CD14-positive monocyte (primary cell): ENCODE measurements at regions not wholly inside any gene's neighbourhood (a gene's known extent, or its start where the extent isn't known, plus 50 kb on each side); places are given as distances from the start of the nearest gene placed in this dataset.

Experiments used
- DNase-seq, 3 donors: peaks; one replicate each; pipeline ENCODE4 v3.0.0-alpha.2; 2011 to 2022
- H2AFZ ChIP-seq: 2 replicates; pipeline ENCODE4 v1.6.0; 2012; ENCODE audit warnings: mild to moderate bottlenecking, low read depth, low read length, inconsistent platforms; ENCODE audit not compliant: insufficient read depth, poor library complexity, severe bottlenecking
- H3K27ac ChIP-seq, 2 donors: 1 replicate in 1 of 2; 2 replicates in 1 of 2; pipeline ENCODE4 v1.5.1; 2012 to 2013; ENCODE audit warnings: low read length in 2 of 2, control low read depth in 1 of 2, inconsistent platforms in 1 of 2, low read depth in 1 of 2, mild to moderate bottlenecking in 1 of 2
- H3K27me3 ChIP-seq, 2 donors: one replicate each; pipeline versions ENCODE4 v1.6.0 to v1.6.1; 2011 to 2013; ENCODE audit warnings: low read length in 2 of 2; ENCODE audit not compliant: control insufficient read depth in 2 of 2, insufficient read depth in 2 of 2
- H3K36me3 ChIP-seq, 2 donors: replicated peaks in 1 of 2; 1 replicate in 1 of 2; 2 replicates in 1 of 2; pipeline versions ENCODE4 v1.5.1 to v1.6.1; 2012 to 2013; ENCODE audit warnings: low read length in 2 of 2, control low read depth in 1 of 2, inconsistent platforms in 1 of 2, mild to moderate bottlenecking in 1 of 2; ENCODE audit not compliant: insufficient read depth in 2 of 2, control insufficient read depth in 1 of 2
- H3K4me1 ChIP-seq, 2 donors: 1 replicate in 1 of 2; 2 replicates in 1 of 2; pipeline versions ENCODE4 v1.5.1 to v1.6.1; 2012 to 2013; ENCODE audit warnings: low read length in 2 of 2, control low read depth in 1 of 2, inconsistent platforms in 1 of 2, mild to moderate bottlenecking in 1 of 2, moderate library complexity in 1 of 2; ENCODE audit not compliant: insufficient read depth in 2 of 2, control insufficient read depth in 1 of 2
- H3K4me2 ChIP-seq: replicated peaks from 2 replicates; pipeline ENCODE3; 2012; ENCODE audit warnings: low read length, moderate library complexity, mild to moderate bottlenecking; ENCODE audit not compliant: poor library complexity, severe bottlenecking; ENCODE audit errors: extremely low read depth
- H3K4me3 ChIP-seq, 3 experiments: fragments of 200-600 bp in 1 of 3; sonication (generic) in 1 of 3; replicated peaks in 1 of 3; 1 replicate in 2 of 3; 2 replicates in 1 of 3; pipeline ENCODE4 v1.5.1; 2011 to 2013; ENCODE audit warnings: low read length in 3 of 3, mild to moderate bottlenecking in 3 of 3, control low read depth in 2 of 3, low read depth in 2 of 3, inconsistent platforms in 1 of 3, moderate library complexity in 1 of 3
- H3K79me2 ChIP-seq: 2 replicates; pipeline ENCODE4 v1.6.0; 2012; ENCODE audit warnings: mild to moderate bottlenecking, control low read depth, inconsistent platforms, low read length, moderate library complexity; ENCODE audit not compliant: insufficient read depth
- H3K9ac ChIP-seq: 2 replicates; pipeline ENCODE4 v1.6.0; 2017; ENCODE audit warnings: low read length, mild to moderate bottlenecking; ENCODE audit not compliant: insufficient read depth, poor library complexity, severe bottlenecking
- H3K9me3 ChIP-seq, 2 donors: replicated peaks in 1 of 2; 1 replicate in 1 of 2; 2 replicates in 1 of 2; pipeline versions ENCODE4 v1.5.1 to v1.6.1; 2012 to 2013; ENCODE audit warnings: low read length in 2 of 2, control low read depth in 1 of 2; ENCODE audit not compliant: control insufficient read depth in 1 of 2, insufficient read depth in 1 of 2
- H4K20me1 ChIP-seq: 2 replicates; pipeline ENCODE4 v1.6.0; 2012; ENCODE audit warnings: mild to moderate bottlenecking, low read length, control low read depth, moderate library complexity; ENCODE audit not compliant: insufficient read depth
- H3K27ac Mint-ChIP-seq, 7 donors: one replicate each; pipeline ENCODE4 v1.8.0; 2020; ENCODE audit warnings: mild to moderate bottlenecking in 7 of 7, mixed read lengths in 7 of 7, moderate library complexity in 6 of 7, inconsistent platforms in 2 of 7
- H3K27me3 Mint-ChIP-seq, 3 donors: one replicate each; pipeline ENCODE4 v1.8.0; 2021 to 2022; ENCODE audit warnings: low read depth in 3 of 3, mild to moderate bottlenecking in 3 of 3, mixed read lengths in 3 of 3, moderate library complexity in 3 of 3, inconsistent platforms in 1 of 3
- H3K36me3 Mint-ChIP-seq, 2 donors: one replicate each; pipeline ENCODE4 v1.8.0; 2020; ENCODE audit warnings: mixed read lengths in 2 of 2, inconsistent platforms in 1 of 2, mild to moderate bottlenecking in 1 of 2
- H3K4me1 Mint-ChIP-seq: one replicate; pipeline ENCODE4 v1.8.0; 2020; ENCODE audit warnings: mild to moderate bottlenecking, mixed read lengths
- H3K4me3 Mint-ChIP-seq, 2 donors: one replicate each; pipeline ENCODE4 v1.8.0; 2020; ENCODE audit warnings: mild to moderate bottlenecking in 2 of 2, mixed read lengths in 2 of 2, moderate library complexity in 1 of 2
- H3K9me3 Mint-ChIP-seq, 7 donors: one replicate each; pipeline ENCODE4 v1.8.0; 2020 to 2022; ENCODE audit warnings: mixed read lengths in 7 of 7, mild to moderate bottlenecking in 6 of 7, moderate library complexity in 6 of 7, inconsistent platforms in 2 of 7
- WGBS: methylation state at CpG from one replicate; pipeline ENCODE4 v1.1.5; 2013; ENCODE audit warnings: missing lambda C conversion rate; ENCODE audit not compliant: insufficient coverage; 5-methylcytosine and 5-hydroxymethylcytosine counted together
- intact Hi-C, 2 donors: fragments of 100-400 bp; cut with micrococcal nuclease; formaldehyde crosslinking; loops; one replicate each; pipeline versions ENCODE4 v1.15.0 to v1.15.1; 2023
- TF ChIP-seq, protein P1 (sequence below): fragments of 200-600 bp; IDR thresholded peaks from one replicate; pipeline ENCODE4 v1.8.0; 2022; ENCODE audit warnings: antibody characterized with exemption, mild to moderate bottlenecking

DNA sequence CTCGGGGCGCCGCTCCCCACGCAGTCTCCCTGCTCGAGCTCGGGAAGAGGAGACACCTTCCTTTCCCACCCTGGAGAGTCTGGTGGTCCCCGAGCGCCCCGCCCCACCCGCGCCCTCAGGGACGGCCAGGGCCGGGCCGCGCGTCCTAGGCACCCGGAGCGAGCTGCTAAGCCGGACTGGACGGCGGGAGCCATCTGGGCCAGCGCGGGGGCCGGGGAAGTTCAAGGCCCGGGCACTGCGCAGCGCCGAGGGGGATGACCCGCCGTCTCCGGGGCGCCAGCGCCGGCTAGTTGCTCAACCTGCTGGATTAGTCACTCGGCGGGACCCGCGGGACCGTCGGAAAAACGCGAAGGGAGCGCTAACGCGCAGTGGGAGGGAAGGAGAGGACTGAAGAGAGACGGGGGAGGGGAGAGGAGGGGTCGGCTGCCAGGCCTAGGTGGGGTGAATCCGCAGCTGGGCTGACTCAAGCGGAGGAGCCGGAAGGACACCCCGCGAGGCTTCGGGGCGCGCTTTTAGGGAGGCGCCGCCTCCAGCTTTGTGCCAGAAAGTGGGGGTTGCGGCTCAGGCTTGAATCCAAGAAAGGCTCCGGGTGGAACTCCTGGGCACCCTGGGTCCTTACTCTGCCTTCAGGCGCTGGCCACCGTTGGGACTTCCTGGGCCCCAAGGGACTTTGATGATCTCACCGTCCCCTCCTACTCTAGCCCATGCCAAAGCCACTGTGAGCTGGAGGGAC, 75.7 kb upstream of the FOXP4 start:
- H3K4me3 ChIP-seq, result no peak overlapping the region
- no peak overlapping the region for H3K27ac ChIP-seq
- no peaks in the 10 kb centered on the region for H3K36me3 ChIP-seq
- 7% methylated on average over 59 of the region's 62 CpGs for WGBS
- no peak overlapping the region for H2AFZ ChIP-seq
- intact Hi-C loops, result no loop called here
- TF ChIP-seq, protein P1, sequence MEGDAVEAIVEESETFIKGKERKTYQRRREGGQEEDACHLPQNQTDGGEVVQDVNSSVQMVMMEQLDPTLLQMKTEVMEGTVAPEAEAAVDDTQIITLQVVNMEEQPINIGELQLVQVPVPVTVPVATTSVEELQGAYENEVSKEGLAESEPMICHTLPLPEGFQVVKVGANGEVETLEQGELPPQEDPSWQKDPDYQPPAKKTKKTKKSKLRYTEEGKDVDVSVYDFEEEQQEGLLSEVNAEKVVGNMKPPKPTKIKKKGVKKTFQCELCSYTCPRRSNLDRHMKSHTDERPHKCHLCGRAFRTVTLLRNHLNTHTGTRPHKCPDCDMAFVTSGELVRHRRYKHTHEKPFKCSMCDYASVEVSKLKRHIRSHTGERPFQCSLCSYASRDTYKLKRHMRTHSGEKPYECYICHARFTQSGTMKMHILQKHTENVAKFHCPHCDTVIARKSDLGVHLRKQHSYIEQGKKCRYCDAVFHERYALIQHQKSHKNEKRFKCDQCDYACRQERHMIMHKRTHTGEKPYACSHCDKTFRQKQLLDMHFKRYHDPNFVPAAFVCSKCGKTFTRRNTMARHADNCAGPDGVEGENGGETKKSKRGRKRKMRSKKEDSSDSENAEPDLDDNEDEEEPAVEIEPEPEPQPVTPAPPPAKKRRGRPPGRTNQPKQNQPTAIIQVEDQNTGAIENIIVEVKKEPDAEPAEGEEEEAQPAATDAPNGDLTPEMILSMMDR, result no peak
- no peaks in the 10 kb centered on the region for H4K20me1 ChIP-seq
- no peaks in the 10 kb centered on the region for H3K36me3 Mint-ChIP-seq
- no peaks in the 10 kb centered on the region for H3K79me2 ChIP-seq
- peaks cover 42 to 65% (median 62%) of the 10 kb centered on the region in 3 donors for H3K27me3 Mint-ChIP-seq
- H3K9me3 Mint-ChIP-seq, result peaks cover 0 to 17% (median 0%) of the 10 kb centered on the region in 7 donors
- H3K27ac Mint-ChIP-seq, result peak overlapping the region in 2 of 7 donors; percentile 24 to 49
- no peaks in the 10 kb centered on the region for H3K9me3 ChIP-seq
- peaks cover 3 to 17% of the 10 kb centered on the region in 2 donors for H3K4me1 ChIP-seq
- H3K4me1 Mint-ChIP-seq, result peaks cover 12% of the 10 kb centered on the region
- peaks cover 20 to 54% of the 10 kb centered on the region in 2 donors for H3K27me3 ChIP-seq
- H3K4me2 ChIP-seq, result peak overlapping the region; percentile 11
- DNase-seq, result peak; percentile 6 to 28 (median 14)
- peak overlapping the region in 1 of 2 donors; percentile 88 for H3K4me3 Mint-ChIP-seq
- no peak overlapping the region for H3K9ac ChIP-seq

GRCh38 chr6:41471064-41471895, 74.9 kb upstream of the FOXP4 start:
- intact Hi-C loops, result no loop called here
- H3K9me3 ChIP-seq, result no peaks in the 10 kb centered on the region
- H3K27me3 ChIP-seq, result peaks cover 20 to 50% of the 10 kb centered on the region in 2 donors
- H3K79me2 ChIP-seq, result no peaks in the 10 kb centered on the region
- no peaks in the 10 kb centered on the region for H3K36me3 ChIP-seq
- Mint-ChIP-seq H3K27me3 (peaks cover 41 to 60% (median 57%) of the 10 kb centered on the region in 3 donors), H3K9me3 (peaks cover 0 to 17% (median 0%) of the 10 kb centered on the region in 7 donors), H3K27ac (peak overlapping the region in 2 of 7 donors; percentile 24 to 49), H3K36me3 (no peaks in the 10 kb centered on the region), H3K4me3 (peak overlapping the region in 1 of 2 donors; percentile 71), H3K4me1 (peaks cover 11% of the 10 kb centered on the region)
- peaks cover 3 to 17% of the 10 kb centered on the region in 2 donors for H3K4me1 ChIP-seq
- DNase-seq, result no peak
- no peak overlapping the region for H2AFZ ChIP-seq
- TF ChIP-seq, protein P1, result no peak
- no peak overlapping the region for H3K27ac ChIP-seq
- H3K9ac ChIP-seq, result no peak overlapping the region
- no peaks in the 10 kb centered on the region for H4K20me1 ChIP-seq
- H3K4me3 ChIP-seq, result no peak overlapping the region
- H3K4me2 ChIP-seq, result no peak overlapping the region
- 61% methylated on average over 2 of the region's 13 CpGs for WGBS
